DOHH2 (cell line): ENCODE measurements at regions not wholly inside any gene's neighbourhood (a gene's known extent, or its start where the extent isn't known, plus 50 kb on each side); places are given as distances from the start of the nearest gene placed in this dataset.

ENCODE experiments used
- H3F3A ChIP-seq: fragments of 200-600 bp; sonication (generic), shearing (Covaris generic); 2 replicates; pipeline ENCODE4 v1.6.0; 2016; ENCODE audit warnings: antibody characterized with exemption, mild to moderate bottlenecking; ENCODE audit not compliant: control insufficient read depth, insufficient read depth
- H3K27ac ChIP-seq: fragments of 200-600 bp; sonication (generic); 2 replicates; pipeline ENCODE4 v1.5.1; 2014; ENCODE audit warnings: low read depth, mild to moderate bottlenecking, low read length, moderate library complexity
- H3K27me3 ChIP-seq: fragments of 200-600 bp; sonication (generic); 2 replicates; pipeline ENCODE4 v1.6.1; 2014; ENCODE audit warnings: mild to moderate bottlenecking, low read length, mixed read lengths; ENCODE audit not compliant: control insufficient read depth
- H3K36me3 ChIP-seq: fragments of 200-600 bp; sonication (generic); 2 replicates; pipeline ENCODE4 v1.6.1; 2014; ENCODE audit warnings: mild to moderate bottlenecking, low read length, moderate library complexity, mixed read lengths; ENCODE audit not compliant: control insufficient read depth
- H3K4me1 ChIP-seq: fragments of 200-600 bp; sonication (generic); 2 replicates; pipeline ENCODE4 v1.6.1; 2014; ENCODE audit warnings: mild to moderate bottlenecking, low read length, mixed read lengths; ENCODE audit not compliant: control insufficient read depth
- H3K4me2 ChIP-seq: fragments of 200-600 bp; sonication (generic); 2 replicates; pipeline ENCODE4 v1.6.0; 2014; ENCODE audit warnings: mild to moderate bottlenecking, low read length, moderate library complexity
- H3K4me3 ChIP-seq: fragments of 200-600 bp; sonication (generic); 2 replicates; pipeline ENCODE4 v1.5.1; 2014; ENCODE audit warnings: mild to moderate bottlenecking, low read length, mixed read lengths
- H3K79me2 ChIP-seq: fragments of 200-600 bp; sonication (generic); 2 replicates; pipeline ENCODE4 v1.6.1; 2014; ENCODE audit warnings: mild to moderate bottlenecking, low read length, mixed read lengths; ENCODE audit not compliant: control insufficient read depth
- H3K9me2 ChIP-seq: fragments of 200-600 bp; sonication (generic); replicated peaks from 2 replicates; pipeline ENCODE4 v1.6.1; 2014; ENCODE audit warnings: mild to moderate bottlenecking, low read length, mixed read lengths; ENCODE audit not compliant: control insufficient read depth
- H3K9me3 ChIP-seq: fragments of 200-600 bp; sonication (generic); 2 replicates; pipeline ENCODE4 v1.6.1; 2014; ENCODE audit warnings: antibody characterized with exemption, low read length, mixed read lengths; ENCODE audit not compliant: control insufficient read depth, insufficient read depth
- H4K20me1 ChIP-seq: fragments of 200-600 bp; sonication (generic); 2 replicates; pipeline ENCODE4 v1.6.0; 2014; ENCODE audit warnings: low read depth, mild to moderate bottlenecking, antibody characterized with exemption, low read length, moderate library complexity; ENCODE audit not compliant: control insufficient read depth, insufficient read depth
- EZH2phosphoT487 ChIP-seq: fragments of 200-600 bp; sonication (generic); IDR thresholded peaks from 2 replicates; pipeline ENCODE4 v1.6.1; 2017; ENCODE audit warnings: borderline replicate concordance, mild to moderate bottlenecking, antibody characterized with exemption, low read length, moderate library complexity, mixed read lengths
- TF ChIP-seq, protein P1 (sequence below): fragments of 200-600 bp; sonication (generic); IDR thresholded peaks from one replicate; pipeline ENCODE4 v1.5.1; 2014; ENCODE audit warnings: antibody characterized with exemption, mild to moderate bottlenecking, low read depth, low read length; ENCODE audit not compliant: poor library complexity, severe bottlenecking

DNA sequence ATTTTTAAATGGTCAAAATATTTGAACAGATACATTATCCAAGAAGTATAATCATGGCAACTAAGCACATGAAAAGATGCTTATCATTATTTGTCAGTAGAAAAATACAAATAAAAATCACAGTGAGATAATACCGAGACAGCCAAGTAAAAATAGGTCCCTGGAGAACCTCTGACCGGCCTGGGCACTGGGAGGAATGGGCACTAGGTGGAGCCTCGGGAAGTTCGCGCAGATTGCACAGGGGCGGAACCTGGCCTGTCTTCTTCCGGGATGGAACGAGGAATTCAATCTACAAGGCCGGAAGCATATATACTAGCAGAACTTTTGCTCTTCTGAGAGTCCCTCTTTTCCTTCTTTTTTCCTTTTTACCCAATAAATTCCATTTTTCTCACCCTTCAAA lies 148.5 kb upstream of the CHRM3 start:
- Histone ChIP-seq H3K4me2 (no peak overlapping the region), H3K9me2 (no peaks in the 10 kb centered on the region), H3K36me3 (no peaks in the 10 kb centered on the region), H4K20me1 (no peaks in the 10 kb centered on the region), H3K9me3 (no peaks in the 10 kb centered on the region), H3F3A (no peaks in the 10 kb centered on the region), H3K27me3 (no peaks in the 10 kb centered on the region), H3K27ac (no peak overlapping the region), H3K4me3 (no peak overlapping the region), H3K4me1 (no peaks in the 10 kb centered on the region), H3K79me2 (no peaks in the 10 kb centered on the region)
- TF ChIP-seq EZH2phosphoT487 = no peak
- TF ChIP-seq, protein P1, sequence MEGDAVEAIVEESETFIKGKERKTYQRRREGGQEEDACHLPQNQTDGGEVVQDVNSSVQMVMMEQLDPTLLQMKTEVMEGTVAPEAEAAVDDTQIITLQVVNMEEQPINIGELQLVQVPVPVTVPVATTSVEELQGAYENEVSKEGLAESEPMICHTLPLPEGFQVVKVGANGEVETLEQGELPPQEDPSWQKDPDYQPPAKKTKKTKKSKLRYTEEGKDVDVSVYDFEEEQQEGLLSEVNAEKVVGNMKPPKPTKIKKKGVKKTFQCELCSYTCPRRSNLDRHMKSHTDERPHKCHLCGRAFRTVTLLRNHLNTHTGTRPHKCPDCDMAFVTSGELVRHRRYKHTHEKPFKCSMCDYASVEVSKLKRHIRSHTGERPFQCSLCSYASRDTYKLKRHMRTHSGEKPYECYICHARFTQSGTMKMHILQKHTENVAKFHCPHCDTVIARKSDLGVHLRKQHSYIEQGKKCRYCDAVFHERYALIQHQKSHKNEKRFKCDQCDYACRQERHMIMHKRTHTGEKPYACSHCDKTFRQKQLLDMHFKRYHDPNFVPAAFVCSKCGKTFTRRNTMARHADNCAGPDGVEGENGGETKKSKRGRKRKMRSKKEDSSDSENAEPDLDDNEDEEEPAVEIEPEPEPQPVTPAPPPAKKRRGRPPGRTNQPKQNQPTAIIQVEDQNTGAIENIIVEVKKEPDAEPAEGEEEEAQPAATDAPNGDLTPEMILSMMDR = no peak

GRCh38 chr1:239233626-239234025 lies 152.7 kb upstream of the CHRM3 start:
- H3F3A ChIP-seq = no peaks in the 10 kb centered on the region
- TF ChIP-seq, protein P1 = no peak
- no peak for TF ChIP-seq EZH2phosphoT487
- no peaks in the 10 kb centered on the region for H3K36me3 ChIP-seq
- H3K9me3 ChIP-seq = no peaks in the 10 kb centered on the region
- no peaks in the 10 kb centered on the region for H3K27me3 ChIP-seq
- no peaks in the 10 kb centered on the region for H3K9me2 ChIP-seq
- H3K79me2 ChIP-seq = no peaks in the 10 kb centered on the region
- H4K20me1 ChIP-seq = no peaks in the 10 kb centered on the region
- H3K4me1 ChIP-seq = no peaks in the 10 kb centered on the region
- H3K4me2 ChIP-seq = no peak overlapping the region
- H3K4me3 ChIP-seq = no peak overlapping the region
- no peak overlapping the region for H3K27ac ChIP-seq

DNA sequence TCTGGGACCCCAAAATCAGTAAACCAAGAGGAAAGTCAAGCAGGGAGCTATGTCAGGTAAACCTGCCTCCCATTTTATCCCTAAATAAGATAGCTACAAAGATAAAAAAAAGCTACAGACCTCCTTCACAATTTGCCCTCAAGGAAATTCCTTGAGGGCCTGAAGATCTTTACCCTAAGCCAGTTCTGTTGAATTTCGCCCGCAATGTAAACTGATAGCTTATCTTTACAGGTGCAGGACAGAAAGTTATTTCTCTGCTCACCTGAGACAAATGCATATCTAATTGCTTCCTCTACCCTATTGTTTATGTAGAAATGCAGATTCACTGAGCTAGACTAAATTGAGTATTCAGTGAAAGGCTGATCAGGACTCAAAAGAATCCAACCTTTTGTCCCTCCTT lies 153.4 kb upstream of the CHRM3 start:
- H3K4me1 ChIP-seq = no peaks in the 10 kb centered on the region
- no peaks in the 10 kb centered on the region for H3K9me3 ChIP-seq
- H3F3A ChIP-seq = no peaks in the 10 kb centered on the region
- no peak overlapping the region for H3K27ac ChIP-seq
- TF ChIP-seq, protein P1 = no peak
- no peak for TF ChIP-seq EZH2phosphoT487
- no peaks in the 10 kb centered on the region for H3K36me3 ChIP-seq
- H3K27me3 ChIP-seq = no peaks in the 10 kb centered on the region
- H3K4me2 ChIP-seq = no peak overlapping the region
- H3K9me2 ChIP-seq = no peaks in the 10 kb centered on the region
- H4K20me1 ChIP-seq = no peaks in the 10 kb centered on the region
- H3K4me3 ChIP-seq = no peak overlapping the region
- no peaks in the 10 kb centered on the region for H3K79me2 ChIP-seq

DNA sequence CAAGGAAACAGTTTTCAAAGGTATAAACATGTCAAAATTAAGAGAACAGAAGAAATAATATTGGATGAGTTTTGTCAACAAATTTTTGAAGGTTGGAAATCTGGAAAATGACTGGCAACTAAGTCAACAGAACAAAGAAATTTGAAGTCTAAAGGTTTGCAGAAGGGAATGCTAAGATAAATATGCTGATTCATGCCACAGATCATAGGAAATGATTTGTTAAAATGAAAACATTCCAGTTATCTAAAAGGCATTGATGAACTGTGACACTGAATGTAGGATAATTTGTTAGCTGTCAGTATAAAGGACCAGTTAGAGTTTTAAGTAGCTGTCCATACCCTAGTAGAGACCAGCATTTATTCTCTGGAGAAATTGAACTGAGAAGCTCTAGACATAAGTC lies 157.9 kb upstream of the CHRM3 start:
- H3F3A ChIP-seq = no peaks in the 10 kb centered on the region
- no peaks in the 10 kb centered on the region for H4K20me1 ChIP-seq
- no peak overlapping the region for H3K4me3 ChIP-seq
- H3K4me2 ChIP-seq = no peak overlapping the region
- TF ChIP-seq, protein P1 = no peak
- TF ChIP-seq EZH2phosphoT487 = no peak
- H3K79me2 ChIP-seq = no peaks in the 10 kb centered on the region
- H3K9me2 ChIP-seq = no peaks in the 10 kb centered on the region
- H3K27me3 ChIP-seq = no peaks in the 10 kb centered on the region
- no peaks in the 10 kb centered on the region for H3K4me1 ChIP-seq
- H3K9me3 ChIP-seq = no peaks in the 10 kb centered on the region; the same call in 1 of the 2 replicates
- H3K36me3 ChIP-seq = no peaks in the 10 kb centered on the region
- no peak overlapping the region for H3K27ac ChIP-seq
